Activated CD4-positive, alpha-beta T cell treated with anti-CD3 and anti-CD28 coated beads, Interleukin-2, amount 50 U/mL, for 16 hours (primary cell): ENCODE measurements at regions not wholly inside any gene's neighbourhood (a gene's known extent, or its start where the extent isn't known, plus 50 kb on each side); places are given as distances from the start of the nearest gene placed in this dataset.
"Not testable (repeated sequence)": the region's sequence is repeated elsewhere in the genome, so short reads cannot be mapped to it uniquely, and the experiment has no call there.

Experiments
- DNase-seq: peaks from one replicate; pipeline ENCODE4 v3.0.0-alpha.2; 2020

GRCh38 chr1:120357046-120357445 lies 57.8 kb upstream of the NBPF8 start:
- peak; percentile 84 for DNase-seq

GRCh38 chr1:120356170-120356569 lies 58.7 kb upstream of the NBPF8 start:
- DNase-seq: peak; percentile 11

- peak; percentile 83 for DNase-seq
Measured at GRCh38 chr1:120354618-120355184, 60.1 kb upstream of the NBPF8 start.

GRCh38 chr1:120342231-120343073 lies 72.4 kb upstream of the NBPF8 start:
- DNase-seq: not testable (repeated sequence)

- peak; percentile 9 for DNase-seq
Measured at GRCh38 chr1:120341756-120342155, 73.1 kb upstream of the NBPF8 start.

GRCh38 chr1:120340838-120341751 lies 73.7 kb upstream of the NBPF8 start:
- DNase-seq: peak; percentile 43

GRCh38 chr1:120315738-120316137 lies 99.1 kb upstream of the NBPF8 start:
- not testable (repeated sequence) for DNase-seq

GRCh38 chr1:120311930-120312329 lies 102.9 kb upstream of the NBPF8 start:
- not testable (repeated sequence) for DNase-seq

GRCh38 chr1:120308940-120309578 lies 105.8 kb upstream of the NBPF8 start:
- not testable (repeated sequence) for DNase-seq

- DNase-seq: not testable (repeated sequence)
Measured at GRCh38 chr1:120305046-120305445, 109.8 kb upstream of the NBPF8 start.

- DNase-seq: not testable (repeated sequence)
Measured at GRCh38 chr1:120304341-120304740, 110.5 kb upstream of the NBPF8 start.

GRCh38 chr1:120299433-120300057 lies 115.3 kb upstream of the NBPF8 start:
- not testable (repeated sequence) for DNase-seq

- DNase-seq: not testable (repeated sequence)
Measured at GRCh38 chr1:120298487-120298886, 116.3 kb upstream of the NBPF8 start.

GRCh38 chr1:120297345-120297953 lies 117.4 kb upstream of the NBPF8 start:
- DNase-seq: not testable (repeated sequence)

GRCh38 chr1:120290105-120290504 lies 113.8 kb upstream of the SEC22B start:
- DNase-seq: not testable (repeated sequence)

GRCh38 chr1:120289601-120290074 lies 113.3 kb upstream of the SEC22B start:
- DNase-seq: not testable (repeated sequence)

- DNase-seq: not testable (repeated sequence)
Measured at GRCh38 chr1:120288814-120289600, 112.7 kb upstream of the SEC22B start.

- not testable (repeated sequence) for DNase-seq
Measured at GRCh38 chr1:120288167-120288566, 111.8 kb upstream of the SEC22B start.

GRCh38 chr1:120282744-120283464 lies 106.6 kb upstream of the SEC22B start:
- not testable (repeated sequence) for DNase-seq

GRCh38 chr1:120278259-120278610 lies 101.9 kb upstream of the SEC22B start:
- DNase-seq: not testable (repeated sequence)
